Endothelial cell of umbilical vein (primary cell): ENCODE measurements at regions not wholly inside any gene's neighbourhood (a gene's known extent, or its start where the extent isn't known, plus 50 kb on each side); places are given as distances from the start of the nearest gene placed in this dataset.

Source experiments
- BruUV-seq: library from RNA; stranded (reverse); fragments of 400-500 nt; replicated peaks from 2 replicates; lab custom pipeline; 2021; lab: Mats Ljungman, UMichigan
- CTCF ChIA-PET: fragments of 300-600, 350-600 bp; sonication (Branson Sonifier 250); formaldehyde crosslinking; loops from one replicate; lab custom pipeline; 2021; ENCODE audit warnings: antibody characterized with exemption, inconsistent platforms; lab: Charles Lee
- POLR2A ChIA-PET: fragments of 300-600, 350-600 bp; sonication (Branson Sonifier 250); formaldehyde crosslinking; loops from one replicate; lab custom pipeline; 2021; ENCODE audit warnings: antibody characterized with exemption, inconsistent platforms; lab: Charles Lee
- DNase-seq: peaks from one replicate; pipeline ENCODE4 v3.0.0-alpha.2; 2011; ENCODE audit warnings: low read depth, low spot score
- FAIRE-seq: peaks from 2 replicates; lab custom pipeline; 2011; peaks lifted over from hg19 to GRCh38; lab: Jason Lieb, UNC
- H2AFZ ChIP-seq: 2 replicates; pipeline ENCODE4 v1.6.0; 2012; ENCODE audit warnings: low read depth, low read length, control low read depth, inconsistent platforms
- H3K27ac ChIP-seq: 2 replicates; pipeline ENCODE4 v1.5.1; 2011; ENCODE audit warnings: low read depth, mild to moderate bottlenecking, control low read depth, low read length, moderate library complexity; ENCODE audit not compliant: insufficient read depth
- H3K27me3 ChIP-seq, 2 experiments: 2 replicates each; pipeline versions ENCODE4 v1.6.0 to v1.6.1; 2011; ENCODE audit warnings: low read length in 2 of 2, mixed read lengths in 1 of 2; ENCODE audit not compliant: control insufficient read depth in 2 of 2, insufficient read depth in 2 of 2
- H3K36me3 ChIP-seq, 2 experiments: 2 replicates in 1 of 2; 3 replicates in 1 of 2; pipeline ENCODE4 v1.5.1; 2011; ENCODE audit warnings: low read length in 2 of 2, mild to moderate bottlenecking in 1 of 2, moderate library complexity in 1 of 2; ENCODE audit not compliant: control insufficient read depth in 2 of 2, insufficient read depth in 2 of 2; ENCODE audit errors: extremely low read depth in 1 of 2
- H3K4me1 ChIP-seq: 3 replicates; pipeline ENCODE4 v1.5.1; 2011; ENCODE audit warnings: mild to moderate bottlenecking, low read length; ENCODE audit not compliant: control insufficient read depth, insufficient read depth; ENCODE audit errors: extremely low read depth
- H3K4me2 ChIP-seq: 2 replicates; pipeline ENCODE4 v1.6.1; 2011; ENCODE audit warnings: low read length, control low read depth, mixed read lengths; ENCODE audit not compliant: insufficient read depth
- H3K4me3 ChIP-seq, 3 experiments: fragments of 200-600 bp in 1 of 3; sonication (generic), shearing (Covaris generic) in 1 of 3; replicated peaks in 1 of 3; 2 replicates each; pipeline ENCODE4 v1.5.1; 2011 to 2016; ENCODE audit warnings: control low read depth in 3 of 3, low read length in 3 of 3, mild to moderate bottlenecking in 2 of 3, inconsistent platforms in 1 of 3, low read depth in 1 of 3, moderate library complexity in 1 of 3; ENCODE audit not compliant: insufficient read depth in 1 of 3
- H3K79me2 ChIP-seq: 2 replicates; pipeline ENCODE4 v1.6.0; 2012; ENCODE audit warnings: low read length, inconsistent platforms; ENCODE audit not compliant: control insufficient read depth, insufficient read depth
- H3K9ac ChIP-seq: replicated peaks from 2 replicates; pipeline ENCODE3; 2011; ENCODE audit warnings: low read length, control low read depth; ENCODE audit not compliant: insufficient read depth; ENCODE audit errors: extremely low read depth
- H3K9me1 ChIP-seq: replicated peaks from 3 replicates; pipeline ENCODE4 v1.6.0; 2011; ENCODE audit warnings: mild to moderate bottlenecking, low read length; ENCODE audit not compliant: control insufficient read depth, insufficient read depth; ENCODE audit errors: extremely low read depth
- H3K9me3 ChIP-seq: replicated peaks from 2 replicates; pipeline ENCODE4 v1.5.1; 2012; ENCODE audit warnings: low read length, inconsistent platforms; ENCODE audit not compliant: control insufficient read depth, insufficient read depth
- H4K20me1 ChIP-seq: replicated peaks from 2 replicates; pipeline ENCODE3; 2011; ENCODE audit warnings: mild to moderate bottlenecking, low read length; ENCODE audit not compliant: control insufficient read depth, insufficient read depth; ENCODE audit errors: extremely low read depth
- FOS ChIP-seq: IDR thresholded peaks from 2 replicates; pipeline ENCODE4 v1.6.1; 2011; ENCODE audit warnings: mild to moderate bottlenecking, low read length, moderate library complexity, borderline replicate concordance; ENCODE audit not compliant: insufficient read depth
- GATA2 ChIP-seq: IDR thresholded peaks from 2 replicates; pipeline ENCODE4 v1.7.0; 2011; ENCODE audit warnings: low read depth, mild to moderate bottlenecking, moderate library complexity, mixed read lengths, low read length; ENCODE audit not compliant: insufficient read length, insufficient read depth
- JUN ChIP-seq: IDR thresholded peaks from 2 replicates; pipeline ENCODE4 v1.6.1; 2011; ENCODE audit warnings: borderline replicate concordance, low read depth; ENCODE audit not compliant: insufficient read length, insufficient read depth
- MYC ChIP-seq: IDR thresholded peaks from one replicate; pipeline ENCODE4 v1.6.1; 2011; ENCODE audit warnings: mild to moderate bottlenecking, low read depth, low read length
- POLR2A ChIP-seq: IDR thresholded peaks from 2 replicates; pipeline ENCODE4 v1.6.1; 2012; ENCODE audit warnings: low read depth, mild to moderate bottlenecking, control low read depth, low read length
- POLR2AphosphoS5 ChIP-seq: IDR thresholded peaks from 2 replicates; pipeline ENCODE4 v1.6.1; 2012; ENCODE audit warnings: low read depth, mild to moderate bottlenecking, control low read depth, low read length, moderate library complexity; ENCODE audit not compliant: insufficient read depth
- dilution Hi-C: fragments of 300-500 bp; cut with MboI; formaldehyde crosslinking; loops from one replicate; pipeline ENCODE4 v1.15.0; 2019; ENCODE audit warnings: low sequenced_read_pairs; ENCODE audit not compliant: extremely low pct_ligation_motif_present
- intact Hi-C: fragments of 100-400 bp; cut with micrococcal nuclease; formaldehyde crosslinking; loops from one replicate; pipeline ENCODE4 v1.10.0; 2022
- TF ChIP-seq, protein P1 (sequence below), 2 donors: IDR thresholded peaks; 1 replicate in 1 of 2; 2 replicates in 1 of 2; pipeline ENCODE4 v1.5.1; 2011; ENCODE audit warnings: low read length in 2 of 2, mild to moderate bottlenecking in 2 of 2, moderate library complexity in 2 of 2, control low read depth in 1 of 2, inconsistent platforms in 1 of 2, low read depth in 1 of 2; ENCODE audit not compliant: insufficient read depth in 1 of 2; ENCODE audit errors: extremely low read depth in 1 of 2
- TF ChIP-seq, protein P2 (sequence below): IDR thresholded peaks from 2 replicates; pipeline ENCODE4 v1.6.1; 2011; ENCODE audit not compliant: insufficient read depth, insufficient read length

DNA sequence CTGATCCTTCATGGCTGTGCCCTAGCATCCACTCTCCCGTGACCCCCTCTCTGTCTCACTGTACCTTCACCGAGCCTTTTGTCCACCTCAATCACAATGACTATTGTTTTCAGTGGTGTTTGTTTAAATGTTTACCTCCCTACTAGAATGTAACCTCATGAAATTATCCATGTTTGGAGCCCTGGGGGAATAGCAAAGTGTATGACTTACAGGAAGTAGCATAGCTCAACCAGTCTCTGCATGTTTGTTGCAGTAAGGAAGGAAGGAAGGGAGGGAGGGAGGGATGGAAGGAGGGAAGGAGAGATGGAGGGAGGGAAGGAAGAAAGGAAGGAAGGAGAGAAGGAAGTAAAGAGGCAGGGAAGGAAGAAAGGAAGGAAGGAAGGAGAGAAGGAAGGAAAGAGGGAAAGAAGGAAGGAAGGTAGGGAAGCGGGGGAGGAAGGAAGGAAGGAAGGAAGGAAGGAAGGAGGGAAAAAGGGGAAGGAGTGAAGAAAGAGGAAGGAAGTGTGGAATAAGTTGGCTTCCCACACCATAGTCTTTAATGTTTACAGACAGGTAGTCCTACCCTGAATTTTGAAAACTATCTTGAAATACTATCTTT is 421.4 kb downstream of the COG6 start:
- TF ChIP-seq FOS (no peak), POLR2AphosphoS5 (no peak), MYC (no peak), JUN (no peak), GATA2 (no peak), POLR2A (no peak)
- TF ChIP-seq, protein P1, sequence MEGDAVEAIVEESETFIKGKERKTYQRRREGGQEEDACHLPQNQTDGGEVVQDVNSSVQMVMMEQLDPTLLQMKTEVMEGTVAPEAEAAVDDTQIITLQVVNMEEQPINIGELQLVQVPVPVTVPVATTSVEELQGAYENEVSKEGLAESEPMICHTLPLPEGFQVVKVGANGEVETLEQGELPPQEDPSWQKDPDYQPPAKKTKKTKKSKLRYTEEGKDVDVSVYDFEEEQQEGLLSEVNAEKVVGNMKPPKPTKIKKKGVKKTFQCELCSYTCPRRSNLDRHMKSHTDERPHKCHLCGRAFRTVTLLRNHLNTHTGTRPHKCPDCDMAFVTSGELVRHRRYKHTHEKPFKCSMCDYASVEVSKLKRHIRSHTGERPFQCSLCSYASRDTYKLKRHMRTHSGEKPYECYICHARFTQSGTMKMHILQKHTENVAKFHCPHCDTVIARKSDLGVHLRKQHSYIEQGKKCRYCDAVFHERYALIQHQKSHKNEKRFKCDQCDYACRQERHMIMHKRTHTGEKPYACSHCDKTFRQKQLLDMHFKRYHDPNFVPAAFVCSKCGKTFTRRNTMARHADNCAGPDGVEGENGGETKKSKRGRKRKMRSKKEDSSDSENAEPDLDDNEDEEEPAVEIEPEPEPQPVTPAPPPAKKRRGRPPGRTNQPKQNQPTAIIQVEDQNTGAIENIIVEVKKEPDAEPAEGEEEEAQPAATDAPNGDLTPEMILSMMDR (IDR thresholded peaks at IDR 0.05; ENCODE audit: extremely low read depth in 1 of 2, insufficient read depth in 1 of 2, low read depth in 1 of 2, low read length in 2 of 2), result no peak
- TF ChIP-seq, protein P2, sequence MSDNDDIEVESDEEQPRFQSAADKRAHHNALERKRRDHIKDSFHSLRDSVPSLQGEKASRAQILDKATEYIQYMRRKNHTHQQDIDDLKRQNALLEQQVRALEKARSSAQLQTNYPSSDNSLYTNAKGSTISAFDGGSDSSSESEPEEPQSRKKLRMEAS, result no peak
- Histone ChIP-seq H3K9me3 (no peaks in the 10 kb centered on the region), H3K27ac (no peak overlapping the region), H3K36me3 (no peaks in the 10 kb centered on the region), H2AFZ (no peak overlapping the region), H3K9ac (no peak overlapping the region), H3K79me2 (no peaks in the 10 kb centered on the region), H4K20me1 (no peaks in the 10 kb centered on the region), H3K27me3 (no peaks in the 10 kb centered on the region), H3K4me1 (no peaks in the 10 kb centered on the region), H3K4me2 (no peak overlapping the region), H3K9me1 (no peaks in the 10 kb centered on the region), H3K4me3 (no peak overlapping the region)
- dilution Hi-C loops (no loop called here), intact Hi-C loops (no loop called here)
- ChIA-PET POLR2A (no interaction called here), CTCF (interaction anchor here (0.7 kb wide), 1 partner anchor 9 kb away, joined by 5 read pairs; no protein-coding TSS in a partner anchor)
- no TSS peak for BruUV-seq
- FAIRE-seq (no peak), DNase-seq (no peak)
